Mesenchymal stem cell (in vitro differentiated cells and primary cell): ENCODE measurements at regions not wholly inside any gene's neighbourhood (a gene's known extent, or its start where the extent isn't known, plus 50 kb on each side); places are given as distances from the start of the nearest gene placed in this dataset.

Experiments
- DNase-seq: peaks from one replicate; pipeline ENCODE4 v3.0.0-alpha.2; 2013
- H2AFZ ChIP-seq: one replicate; pipeline ENCODE4 v1.6.1; 2013; ENCODE audit warnings: low read depth, mild to moderate bottlenecking, control low read depth, inconsistent platforms, low read length, moderate library complexity
- H2AK5ac ChIP-seq: 2 replicates; pipeline ENCODE4 v1.6.1; 2013; ENCODE audit warnings: low read length, moderate library complexity, mild to moderate bottlenecking, inconsistent platforms; ENCODE audit not compliant: severe bottlenecking
- H2BK120ac ChIP-seq: one replicate; pipeline ENCODE4 v1.6.1; 2013; ENCODE audit warnings: low read depth, mild to moderate bottlenecking, inconsistent platforms, low read length, moderate library complexity
- H2BK12ac ChIP-seq, 2 experiments: one replicate each; pipeline ENCODE4 v1.6.1; 2013; ENCODE audit warnings: inconsistent platforms in 2 of 2, low read length in 2 of 2, mild to moderate bottlenecking in 2 of 2, moderate library complexity in 2 of 2, control low read depth in 1 of 2
- H2BK15ac ChIP-seq: one replicate; pipeline ENCODE4 v1.6.1; 2013; ENCODE audit warnings: mild to moderate bottlenecking, low read depth, inconsistent platforms; ENCODE audit not compliant: poor library complexity, severe bottlenecking
- H2BK5ac ChIP-seq: 2 replicates; pipeline ENCODE4 v1.6.1; 2013; ENCODE audit warnings: low read depth, mild to moderate bottlenecking, low read length, control low read depth, inconsistent platforms; ENCODE audit not compliant: poor library complexity, severe bottlenecking
- H3K14ac ChIP-seq, 2 experiments: one replicate each; pipeline ENCODE4 v1.6.1; 2013; ENCODE audit warnings: inconsistent platforms in 2 of 2, low read length in 2 of 2, control low read depth in 1 of 2, mild to moderate bottlenecking in 1 of 2, moderate library complexity in 1 of 2
- H3K18ac ChIP-seq, 2 experiments: one replicate each; pipeline ENCODE4 v1.6.1; 2013; ENCODE audit warnings: inconsistent platforms in 2 of 2, low read length in 2 of 2, control low read depth in 1 of 2, low read depth in 1 of 2, mild to moderate bottlenecking in 1 of 2
- H3K23ac ChIP-seq, 2 experiments: one replicate each; pipeline ENCODE4 v1.6.1; 2013; ENCODE audit warnings: inconsistent platforms in 2 of 2, low read length in 2 of 2, mild to moderate bottlenecking in 2 of 2, moderate library complexity in 2 of 2, control low read depth in 1 of 2
- H3K27ac ChIP-seq: 2 replicates; pipeline ENCODE4 v1.5.1; 2013; ENCODE audit warnings: mild to moderate bottlenecking, moderate library complexity, low read length, control low read depth, inconsistent platforms; ENCODE audit not compliant: poor library complexity, severe bottlenecking
- H3K27me3 ChIP-seq, 2 experiments: 2 replicates each; pipeline versions ENCODE4 v1.6.1 to v1.7.0; 2013; ENCODE audit warnings: low read length in 2 of 2, mild to moderate bottlenecking in 2 of 2, moderate library complexity in 2 of 2, control low read depth in 1 of 2, inconsistent platforms in 1 of 2; ENCODE audit not compliant: control insufficient read depth in 1 of 2, insufficient read depth in 1 of 2
- H3K36me3 ChIP-seq, 2 experiments: 2 replicates each; pipeline versions ENCODE4 v1.6.1 to v1.7.0; 2013; ENCODE audit warnings: low read length in 2 of 2, control low read depth in 1 of 2, inconsistent platforms in 1 of 2, low read depth in 1 of 2, mild to moderate bottlenecking in 1 of 2; ENCODE audit not compliant: insufficient read depth in 2 of 2, control insufficient read depth in 1 of 2
- H3K4ac ChIP-seq, 2 experiments: one replicate each; pipeline ENCODE4 v1.6.1; 2013; ENCODE audit warnings: inconsistent platforms in 2 of 2, low read length in 2 of 2, mild to moderate bottlenecking in 2 of 2, moderate library complexity in 2 of 2, control low read depth in 1 of 2, low read depth in 1 of 2
- H3K4me1 ChIP-seq: 2 replicates; pipeline ENCODE4 v1.6.1; 2013; ENCODE audit warnings: low read depth, low read length, control low read depth; ENCODE audit not compliant: control insufficient read depth, insufficient read depth
- H3K4me2 ChIP-seq: 2 replicates; pipeline ENCODE4 v1.6.1; 2013; ENCODE audit warnings: low read length, mild to moderate bottlenecking, inconsistent platforms; ENCODE audit not compliant: poor library complexity, severe bottlenecking
- H3K4me3 ChIP-seq, 2 experiments: 2 replicates each; pipeline versions ENCODE4 v1.5.1 to v1.7.0; 2013; ENCODE audit warnings: low read length in 2 of 2, mild to moderate bottlenecking in 2 of 2, control low read depth in 1 of 2, low read depth in 1 of 2; ENCODE audit not compliant: insufficient read depth in 1 of 2
- H3K79me1 ChIP-seq: replicated peaks from 2 replicates; pipeline ENCODE4 v1.6.1; 2013; ENCODE audit warnings: mild to moderate bottlenecking, control low read depth, low read length, inconsistent platforms; ENCODE audit not compliant: poor library complexity, severe bottlenecking
- H3K9ac ChIP-seq: 2 replicates; pipeline ENCODE4 v1.7.0; 2013; ENCODE audit warnings: mild to moderate bottlenecking, low read length, moderate library complexity
- H3K9me3 ChIP-seq: 2 replicates; pipeline ENCODE4 v1.7.0; 2013; ENCODE audit warnings: mild to moderate bottlenecking, low read length; ENCODE audit not compliant: control insufficient read depth
- H4K8ac ChIP-seq: one replicate; pipeline ENCODE4 v1.6.1; 2013; ENCODE audit warnings: inconsistent platforms, mild to moderate bottlenecking, low read length, moderate library complexity
- H4K91ac ChIP-seq: one replicate; pipeline ENCODE4 v1.6.1; 2013; ENCODE audit warnings: mild to moderate bottlenecking, low read length, inconsistent platforms
- WGBS: methylation state at CpG from one replicate; pipeline ENCODE4 v1.1.7; 2013; ENCODE audit warnings: mixed read lengths; 5-methylcytosine and 5-hydroxymethylcytosine counted together

GRCh38 chr2:57515366-57515765, 531.2 kb upstream of the VRK2 start:
- H4K91ac ChIP-seq: no peak overlapping the region
- H3K14ac ChIP-seq: no peak overlapping the region
- no peaks in the 10 kb centered on the region for H3K4me1 ChIP-seq
- no CpG with 5 or more reads among the region's 3 CpGs for WGBS
- H2AK5ac ChIP-seq: no peak overlapping the region
- no peak overlapping the region for H3K9ac ChIP-seq
- H2AFZ ChIP-seq: no peak overlapping the region
- no peak overlapping the region for H2BK5ac ChIP-seq
- no peak overlapping the region for H2BK120ac ChIP-seq
- H3K18ac ChIP-seq: no peak overlapping the region
- no peaks in the 10 kb centered on the region for H3K27me3 ChIP-seq
- H4K8ac ChIP-seq: no peak overlapping the region
- H3K4me3 ChIP-seq: no peak overlapping the region
- H3K36me3 ChIP-seq: no peaks in the 10 kb centered on the region
- H3K27ac ChIP-seq: no peak overlapping the region
- H3K23ac ChIP-seq: no peak overlapping the region
- H3K79me1 ChIP-seq: no peaks in the 10 kb centered on the region
- H3K4me2 ChIP-seq: no peak overlapping the region
- no peak overlapping the region for H3K4ac ChIP-seq
- H2BK12ac ChIP-seq: no peak overlapping the region
- no peak for DNase-seq
- no peak overlapping the region for H2BK15ac ChIP-seq
- H3K9me3 ChIP-seq: no peaks in the 10 kb centered on the region

GRCh38 chr2:57516698-57517340, 529.8 kb upstream of the VRK2 start:
- Histone ChIP-seq H2BK5ac (no peak overlapping the region), H3K9me3 (peaks cover 1% of the 10 kb centered on the region), H4K8ac (no peak overlapping the region), H2BK120ac (no peak overlapping the region), H3K4me2 (no peak overlapping the region), H3K14ac (no peak overlapping the region), H3K4me3 (no peak overlapping the region), H3K18ac (no peak overlapping the region), H3K27me3 (no peaks in the 10 kb centered on the region), H3K36me3 (no peaks in the 10 kb centered on the region), H2BK15ac (no peak overlapping the region), H2AFZ (no peak overlapping the region), H3K4me1 (no peaks in the 10 kb centered on the region), H4K91ac (no peak overlapping the region), H2AK5ac (no peak overlapping the region), H3K4ac (no peak overlapping the region), H3K9ac (no peak overlapping the region), H3K27ac (no peak overlapping the region), H3K79me1 (no peaks in the 10 kb centered on the region), H2BK12ac (no peak overlapping the region), H3K23ac (no peak overlapping the region)
- peak; percentile 60 for DNase-seq
- WGBS: 28% methylated on average over 2 of the region's 7 CpGs

GRCh38 chr2:57523304-57523703, 523.3 kb upstream of the VRK2 start:
- H3K27me3 ChIP-seq: no peaks in the 10 kb centered on the region
- H3K18ac ChIP-seq: no peak overlapping the region
- H2AFZ ChIP-seq: no peak overlapping the region
- no peak overlapping the region for H3K14ac ChIP-seq
- H3K36me3 ChIP-seq: no peaks in the 10 kb centered on the region
- H3K9ac ChIP-seq: no peak overlapping the region
- H3K79me1 ChIP-seq: no peaks in the 10 kb centered on the region
- no peak overlapping the region for H3K23ac ChIP-seq
- H3K9me3 ChIP-seq: peaks cover 14% of the 10 kb centered on the region
- no peak overlapping the region for H2BK12ac ChIP-seq
- H4K91ac ChIP-seq: no peak overlapping the region
- no peak overlapping the region for H3K4me2 ChIP-seq
- no peak for DNase-seq
- H3K4me3 ChIP-seq: no peak overlapping the region
- H2BK120ac ChIP-seq: no peak overlapping the region
- no peak overlapping the region for H3K27ac ChIP-seq
- no peak overlapping the region for H2BK15ac ChIP-seq
- WGBS: 67% methylated on average over 1 of the region's 1 CpG
- no peak overlapping the region for H2AK5ac ChIP-seq
- no peak overlapping the region for H2BK5ac ChIP-seq
- no peak overlapping the region for H3K4ac ChIP-seq
- H3K4me1 ChIP-seq: no peaks in the 10 kb centered on the region
- no peak overlapping the region for H4K8ac ChIP-seq

GRCh38 chr2:57527685-57528084, 518.9 kb upstream of the VRK2 start:
- no peak overlapping the region for H4K91ac ChIP-seq
- no peak overlapping the region for H2AFZ ChIP-seq
- no peaks in the 10 kb centered on the region for H3K36me3 ChIP-seq
- H3K27me3 ChIP-seq: no peaks in the 10 kb centered on the region
- no peak for DNase-seq
- H3K14ac ChIP-seq: no peak overlapping the region
- no peak overlapping the region for H2BK5ac ChIP-seq
- no peak overlapping the region for H3K9ac ChIP-seq
- H3K4me3 ChIP-seq: no peak overlapping the region
- H3K4ac ChIP-seq: no peak overlapping the region
- H3K79me1 ChIP-seq: no peaks in the 10 kb centered on the region
- no peak overlapping the region for H2BK12ac ChIP-seq
- H3K4me2 ChIP-seq: no peak overlapping the region
- H3K23ac ChIP-seq: no peak overlapping the region
- H2BK120ac ChIP-seq: no peak overlapping the region
- H3K9me3 ChIP-seq: peaks cover 10% of the 10 kb centered on the region
- H2BK15ac ChIP-seq: no peak overlapping the region
- no peaks in the 10 kb centered on the region for H3K4me1 ChIP-seq
- 88% methylated on average over 1 of the region's 1 CpG for WGBS
- no peak overlapping the region for H4K8ac ChIP-seq
- no peak overlapping the region for H3K18ac ChIP-seq
- no peak overlapping the region for H2AK5ac ChIP-seq
- no peak overlapping the region for H3K27ac ChIP-seq
